GM23338 (cell line): ENCODE measurements at regions not wholly inside any gene's neighbourhood (a gene's known extent, or its start where the extent isn't known, plus 50 kb on each side); places are given as distances from the start of the nearest gene placed in this dataset.

Source experiments
- ATAC-seq: fragments of 200-7000 bp; cut with Tn5 transposase; 3 replicates; pipeline ENCODE4 v1.9.1; 2020
- DNase-seq: peaks from one replicate; pipeline ENCODE4 v3.0.0-alpha.2; 2015; ENCODE audit warnings: low spot score
- H2AFZ ChIP-seq: fragments of 200-600 bp; sonication (generic); 2 replicates; pipeline ENCODE4 v1.8.0; 2016; ENCODE audit warnings: antibody characterized with exemption, mild to moderate bottlenecking, moderate library complexity
- H3F3A ChIP-seq: fragments of 200-600 bp; sonication (generic); replicated peaks from 2 replicates; pipeline ENCODE4 v1.8.0; 2017; ENCODE audit warnings: antibody characterized with exemption, mixed run types, low read depth
- H3K27ac ChIP-seq: fragments of 200-600 bp; sonication (generic); 2 replicates; pipeline ENCODE4 v1.6.1; 2016; ENCODE audit warnings: low read depth
- H3K27me3 ChIP-seq: fragments of 200-600 bp; sonication (generic); 2 replicates; pipeline ENCODE4 v1.8.0; 2016; ENCODE audit warnings: mild to moderate bottlenecking, mixed run types, moderate library complexity; ENCODE audit not compliant: insufficient read depth
- H3K36me3 ChIP-seq: fragments of 200-600 bp; sonication (generic); 2 replicates; pipeline ENCODE4 v1.8.0; 2016; ENCODE audit warnings: mild to moderate bottlenecking; ENCODE audit not compliant: insufficient read depth
- H3K4me1 ChIP-seq: fragments of 200-600 bp; sonication (generic); 2 replicates; pipeline ENCODE4 v1.8.0; 2016; ENCODE audit warnings: mild to moderate bottlenecking, moderate library complexity; ENCODE audit not compliant: insufficient read depth
- H3K4me2 ChIP-seq: fragments of 200-600 bp; sonication (generic); 2 replicates; pipeline ENCODE4 v1.7.1; 2017; ENCODE audit warnings: mixed run types
- H3K4me3 ChIP-seq: fragments of 200-600 bp; sonication (generic); 2 replicates; pipeline ENCODE4 v1.6.1; 2016; ENCODE audit warnings: mixed run types
- H3K79me2 ChIP-seq: fragments of 200-600 bp; sonication (generic); replicated peaks from 2 replicates; pipeline ENCODE4 v1.8.0; 2017; ENCODE audit warnings: mild to moderate bottlenecking; ENCODE audit not compliant: insufficient read depth
- H3K9me2 ChIP-seq: fragments of 200-600 bp; sonication (generic); 2 replicates; pipeline ENCODE4 v1.8.0; 2017; ENCODE audit not compliant: insufficient read depth
- H4K20me1 ChIP-seq: fragments of 200-600 bp; sonication (generic); replicated peaks from 2 replicates; pipeline ENCODE4 v1.8.0; 2017; ENCODE audit warnings: mild to moderate bottlenecking; ENCODE audit not compliant: insufficient read depth
- H3K27ac Mint-ChIP-seq: 2 replicates; pipeline ENCODE4 v1.8.0; 2020; ENCODE audit warnings: inconsistent platforms, mild to moderate bottlenecking, moderate library complexity, mixed read lengths
- H3K27me3 Mint-ChIP-seq: 3 replicates; pipeline ENCODE4 v1.8.0; 2022; ENCODE audit warnings: low read depth, mild to moderate bottlenecking, moderate library complexity, mixed read lengths, inconsistent platforms; ENCODE audit not compliant: insufficient read depth, poor library complexity
- H3K36me3 Mint-ChIP-seq: 3 replicates; pipeline ENCODE4 v1.8.0; 2021; ENCODE audit warnings: low read depth, mild to moderate bottlenecking, inconsistent platforms, moderate library complexity, mixed read lengths
- H3K4me1 Mint-ChIP-seq: 3 replicates; pipeline ENCODE4 v1.8.0; 2020; ENCODE audit warnings: mild to moderate bottlenecking, inconsistent platforms, mixed read lengths
- H3K4me3 Mint-ChIP-seq: 3 replicates; pipeline ENCODE4 v1.8.0; 2021; ENCODE audit warnings: moderate library complexity, mild to moderate bottlenecking, inconsistent platforms, mixed read lengths
- H3K9me3 Mint-ChIP-seq: 3 replicates; pipeline ENCODE4 v1.8.0; 2020; ENCODE audit warnings: moderate library complexity, mild to moderate bottlenecking, inconsistent platforms, mixed read lengths
- CREB1 ChIP-seq: fragments of 250-450 bp; sonication (Bioruptor Pico); IDR thresholded peaks from 2 replicates; pipeline ENCODE4 v1.5.0; 2020; ENCODE audit warnings: low read depth, mild to moderate bottlenecking, moderate library complexity
- EZH2 ChIP-seq: fragments of 200-600 bp; sonication (generic); IDR thresholded peaks from one replicate; pipeline ENCODE4 v1.8.0; 2017; ENCODE audit warnings: antibody characterized with exemption, mild to moderate bottlenecking, low read depth; ENCODE audit not compliant: unreplicated experiment
- EZH2phosphoT487 ChIP-seq: fragments of 200-600 bp; sonication (generic); IDR thresholded peaks from one replicate; pipeline ENCODE4 v1.8.1; 2018; ENCODE audit warnings: antibody characterized with exemption; ENCODE audit not compliant: unreplicated experiment
- JUNB ChIP-seq: IDR thresholded peaks from one replicate; pipeline ENCODE4 v1.6.1; 2016; ENCODE audit warnings: antibody characterized with exemption; ENCODE audit not compliant: unreplicated experiment
- NANOG ChIP-seq: IDR thresholded peaks from 2 replicates; pipeline ENCODE4 v1.6.1; 2016; ENCODE audit warnings: antibody characterized with exemption, borderline replicate concordance
- POLR2AphosphoS5 ChIP-seq: IDR thresholded peaks from 2 replicates; pipeline ENCODE4 v1.6.1; 2016; ENCODE audit warnings: antibody characterized with exemption, low read depth
- ZNF114 ChIP-seq: fragments of 250-450 bp; sonication (Bioruptor Pico); IDR thresholded peaks from 2 replicates; pipeline ENCODE4 v1.5.0; 2020; ENCODE audit warnings: mild to moderate bottlenecking, moderate library complexity
- ZNF331 ChIP-seq: fragments of 250-450 bp; sonication (Bioruptor Pico); IDR thresholded peaks from 2 replicates; pipeline ENCODE4 v1.5.0; 2020; ENCODE audit warnings: low read depth, mild to moderate bottlenecking, moderate library complexity
- ZNF462 ChIP-seq: fragments of 250-450 bp; sonication (Bioruptor Pico); IDR thresholded peaks from 2 replicates; pipeline ENCODE4 v1.5.0; 2020; ENCODE audit warnings: mild to moderate bottlenecking, moderate library complexity
- TF ChIP-seq, protein P1 (sequence below): IDR thresholded peaks from one replicate; pipeline ENCODE4 v1.6.1; 2018; ENCODE audit warnings: antibody characterized with exemption; ENCODE audit not compliant: unreplicated experiment
- TF ChIP-seq, protein P2 (sequence below): IDR thresholded peaks from 2 replicates; pipeline ENCODE4 v1.6.1; 2016; ENCODE audit warnings: antibody characterized with exemption

- no peaks in the 10 kb centered on the region for H3K4me1 Mint-ChIP-seq
- Histone ChIP-seq H4K20me1 (no peaks in the 10 kb centered on the region), H3K79me2 (no peaks in the 10 kb centered on the region), H3K27ac (no peak overlapping the region), H3K4me3 (no peak overlapping the region), H3K36me3 (0 out of 2 replicates have a peak, but pooled peaks cover 2% of the 10 kb centered on the region), H3K4me1 (no peaks in the 10 kb centered on the region), H3K4me2 (no peak overlapping the region), H2AFZ (no peak overlapping the region), H3K9me2 (0 out of 2 replicates have a peak, but pooled peaks cover 4% of the 10 kb centered on the region), H3F3A (no peaks in the 10 kb centered on the region), H3K27me3 (no peaks in the 10 kb centered on the region)
- ATAC-seq: no peak
- TF ChIP-seq ZNF114 (CRISPR knock-in tag): no peak
- TF ChIP-seq NANOG: no peak
- no peak for TF ChIP-seq ZNF331 (CRISPR knock-in tag)
- TF ChIP-seq CREB1 (CRISPR knock-in tag): no peak
- TF ChIP-seq ZNF462 (CRISPR knock-in tag): no peak
- TF ChIP-seq, protein P1, sequence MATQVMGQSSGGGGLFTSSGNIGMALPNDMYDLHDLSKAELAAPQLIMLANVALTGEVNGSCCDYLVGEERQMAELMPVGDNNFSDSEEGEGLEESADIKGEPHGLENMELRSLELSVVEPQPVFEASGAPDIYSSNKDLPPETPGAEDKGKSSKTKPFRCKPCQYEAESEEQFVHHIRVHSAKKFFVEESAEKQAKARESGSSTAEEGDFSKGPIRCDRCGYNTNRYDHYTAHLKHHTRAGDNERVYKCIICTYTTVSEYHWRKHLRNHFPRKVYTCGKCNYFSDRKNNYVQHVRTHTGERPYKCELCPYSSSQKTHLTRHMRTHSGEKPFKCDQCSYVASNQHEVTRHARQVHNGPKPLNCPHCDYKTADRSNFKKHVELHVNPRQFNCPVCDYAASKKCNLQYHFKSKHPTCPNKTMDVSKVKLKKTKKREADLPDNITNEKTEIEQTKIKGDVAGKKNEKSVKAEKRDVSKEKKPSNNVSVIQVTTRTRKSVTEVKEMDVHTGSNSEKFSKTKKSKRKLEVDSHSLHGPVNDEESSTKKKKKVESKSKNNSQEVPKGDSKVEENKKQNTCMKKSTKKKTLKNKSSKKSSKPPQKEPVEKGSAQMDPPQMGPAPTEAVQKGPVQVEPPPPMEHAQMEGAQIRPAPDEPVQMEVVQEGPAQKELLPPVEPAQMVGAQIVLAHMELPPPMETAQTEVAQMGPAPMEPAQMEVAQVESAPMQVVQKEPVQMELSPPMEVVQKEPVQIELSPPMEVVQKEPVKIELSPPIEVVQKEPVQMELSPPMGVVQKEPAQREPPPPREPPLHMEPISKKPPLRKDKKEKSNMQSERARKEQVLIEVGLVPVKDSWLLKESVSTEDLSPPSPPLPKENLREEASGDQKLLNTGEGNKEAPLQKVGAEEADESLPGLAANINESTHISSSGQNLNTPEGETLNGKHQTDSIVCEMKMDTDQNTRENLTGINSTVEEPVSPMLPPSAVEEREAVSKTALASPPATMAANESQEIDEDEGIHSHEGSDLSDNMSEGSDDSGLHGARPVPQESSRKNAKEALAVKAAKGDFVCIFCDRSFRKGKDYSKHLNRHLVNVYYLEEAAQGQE: no peak
- no peak for TF ChIP-seq JUNB
- no peak for TF ChIP-seq EZH2phosphoT487
- TF ChIP-seq EZH2: no peak
- TF ChIP-seq, protein P2, sequence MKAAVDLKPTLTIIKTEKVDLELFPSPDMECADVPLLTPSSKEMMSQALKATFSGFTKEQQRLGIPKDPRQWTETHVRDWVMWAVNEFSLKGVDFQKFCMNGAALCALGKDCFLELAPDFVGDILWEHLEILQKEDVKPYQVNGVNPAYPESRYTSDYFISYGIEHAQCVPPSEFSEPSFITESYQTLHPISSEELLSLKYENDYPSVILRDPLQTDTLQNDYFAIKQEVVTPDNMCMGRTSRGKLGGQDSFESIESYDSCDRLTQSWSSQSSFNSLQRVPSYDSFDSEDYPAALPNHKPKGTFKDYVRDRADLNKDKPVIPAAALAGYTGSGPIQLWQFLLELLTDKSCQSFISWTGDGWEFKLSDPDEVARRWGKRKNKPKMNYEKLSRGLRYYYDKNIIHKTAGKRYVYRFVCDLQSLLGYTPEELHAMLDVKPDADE: no peak
- no peak for TF ChIP-seq POLR2AphosphoS5
- H3K27ac Mint-ChIP-seq: no peak overlapping the region
- DNase-seq: no peak
- H3K9me3 Mint-ChIP-seq: no peaks in the 10 kb centered on the region
- H3K36me3 Mint-ChIP-seq: no peaks in the 10 kb centered on the region
- H3K27me3 Mint-ChIP-seq: no peaks in the 10 kb centered on the region
- H3K4me3 Mint-ChIP-seq: no peak overlapping the region
Measured at GRCh38 chr3:109596991-109597390, 259.6 kb upstream of the DPPA4 start.
